H1 (cell line): ENCODE measurements at regions not wholly inside any gene's neighbourhood (a gene's known extent, or its start where the extent isn't known, plus 50 kb on each side); places are given as distances from the start of the nearest gene placed in this dataset.

Source experiments
- CTCF ChIA-PET: fragments of 300-600 bp; sonication (Branson Sonifier 250); formaldehyde crosslinking; loops from one replicate; lab custom pipeline; 2021; ENCODE audit not compliant: partially characterized antibody; lab: Charles Lee
- POLR2A ChIA-PET: fragments of 300-600 bp; sonication (Branson Sonifier 250); formaldehyde crosslinking; loops from one replicate; lab custom pipeline; 2021; ENCODE audit warnings: inconsistent platforms; ENCODE audit not compliant: partially characterized antibody; lab: Charles Lee
- DNase-seq, 2 experiments: peaks; one replicate each; pipeline versions ENCODE4 v3.0.0 to v3.0.0-alpha.2; 2010 to 2022; ENCODE audit warnings: low spot score in 2 of 2, low read depth in 1 of 2, mixed read lengths in 1 of 2
- FAIRE-seq: peaks from 2 replicates; lab custom pipeline; 2011; peaks lifted over from hg19 to GRCh38; lab: Jason Lieb, UNC
- H2AFZ ChIP-seq: 2 replicates; pipeline ENCODE4 v1.8.1; 2012; ENCODE audit warnings: low read length, inconsistent platforms
- H2AK5ac ChIP-seq: 2 replicates; pipeline ENCODE4 v1.6.1; 2013; ENCODE audit warnings: low read depth, low read length
- H2BK120ac ChIP-seq: replicated peaks from 2 replicates; pipeline ENCODE3; 2013; ENCODE audit warnings: low read depth, low read length, inconsistent platforms
- H2BK12ac ChIP-seq: 2 replicates; pipeline ENCODE4 v1.6.1; 2013; ENCODE audit warnings: low read depth, low read length
- H2BK15ac ChIP-seq: 2 replicates; pipeline ENCODE4 v1.6.1; 2013; ENCODE audit warnings: low read length
- H2BK20ac ChIP-seq: 2 replicates; pipeline ENCODE4 v1.6.1; 2013; ENCODE audit warnings: low read length
- H2BK5ac ChIP-seq: 2 replicates; pipeline ENCODE4 v1.6.1; 2013; ENCODE audit warnings: low read depth, low read length
- H3K14ac ChIP-seq: 2 replicates; pipeline ENCODE4 v1.6.1; 2013; ENCODE audit warnings: inconsistent platforms; ENCODE audit not compliant: insufficient read length
- H3K18ac ChIP-seq: 2 replicates; pipeline ENCODE4 v1.6.1; 2013; ENCODE audit warnings: low read length; ENCODE audit errors: extremely low read depth
- H3K23ac ChIP-seq: 2 replicates; pipeline ENCODE4 v1.6.1; 2013; ENCODE audit warnings: inconsistent platforms; ENCODE audit not compliant: insufficient read length
- H3K23me2 ChIP-seq: 2 replicates; pipeline ENCODE4 v1.6.1; 2013; ENCODE audit warnings: low read depth, low read length
- H3K27ac ChIP-seq: 2 replicates; pipeline ENCODE4 v1.6.1; 2011; ENCODE audit warnings: low read depth, low read length, inconsistent platforms
- H3K27me3 ChIP-seq, 4 experiments: replicated peaks in 1 of 4; 1 replicate in 1 of 4; 2 replicates in 3 of 4; pipeline versions ENCODE4 v1.6.1 to v1.8.1; 2011 to 2013; ENCODE audit warnings: low read length in 3 of 4, mild to moderate bottlenecking in 3 of 4, inconsistent platforms in 2 of 4, mixed read lengths in 2 of 4, moderate library complexity in 1 of 4; ENCODE audit not compliant: control insufficient read depth in 3 of 4, insufficient read depth in 3 of 4; ENCODE audit errors: extremely low read depth in 1 of 4
- H3K36me3 ChIP-seq, 4 experiments: 2 replicates each; pipeline versions ENCODE4 v1.6.1 to v1.8.1; 2011 to 2013; ENCODE audit warnings: mild to moderate bottlenecking in 4 of 4, low read length in 3 of 4, moderate library complexity in 2 of 4, control low read depth in 1 of 4, inconsistent platforms in 1 of 4; ENCODE audit not compliant: insufficient read depth in 4 of 4, control insufficient read depth in 2 of 4
- H3K4ac ChIP-seq: replicated peaks from 2 replicates; pipeline ENCODE3; 2013; ENCODE audit warnings: low read length, low read depth, mixed read lengths, inconsistent platforms; ENCODE audit not compliant: insufficient read length
- H3K4me1 ChIP-seq, 4 experiments: replicated peaks in 1 of 4; 1 replicate in 1 of 4; 2 replicates in 3 of 4; pipeline versions ENCODE4 v1.6.1 to v1.8.1; 2011 to 2013; ENCODE audit warnings: low read length in 3 of 4, inconsistent platforms in 2 of 4, mixed read lengths in 1 of 4; ENCODE audit not compliant: insufficient read depth in 4 of 4, control insufficient read depth in 3 of 4
- H3K4me2 ChIP-seq, 2 experiments: 2 replicates each; pipeline versions ENCODE4 v1.6.1 to v1.8.1; 2011 to 2013; ENCODE audit warnings: low read depth in 2 of 2, low read length in 2 of 2, control low read depth in 1 of 2, inconsistent platforms in 1 of 2, mild to moderate bottlenecking in 1 of 2; ENCODE audit not compliant: insufficient read depth in 1 of 2
- H3K4me3 ChIP-seq, 4 experiments: fragments of 200-600, 300-600 bp in 1 of 4; sonication (generic), shearing (Covaris generic), sonication (Bioruptor Twin) in 1 of 4; 2 replicates each; pipeline versions ENCODE4 v1.5.1 to v1.8.1; 2011 to 2016; ENCODE audit warnings: low read length in 4 of 4, low read depth in 3 of 4, control low read depth in 2 of 4, inconsistent platforms in 2 of 4, mild to moderate bottlenecking in 2 of 4, mixed read lengths in 1 of 4, moderate library complexity in 1 of 4; ENCODE audit not compliant: insufficient read depth in 2 of 4; ENCODE audit errors: extremely low read depth in 1 of 4
- H3K56ac ChIP-seq: replicated peaks from 2 replicates; pipeline ENCODE3; 2013; ENCODE audit warnings: low read depth, mild to moderate bottlenecking, mixed read lengths, low read length, inconsistent platforms; ENCODE audit not compliant: insufficient read length
- H3K79me1 ChIP-seq: 2 replicates; pipeline ENCODE4 v1.6.1; 2013; ENCODE audit warnings: low read depth, low read length, control low read depth
- H3K79me2 ChIP-seq, 2 experiments: 2 replicates each; pipeline versions ENCODE4 v1.6.1 to v1.8.1; 2012 to 2013; ENCODE audit warnings: low read length in 2 of 2, mild to moderate bottlenecking in 2 of 2, inconsistent platforms in 1 of 2; ENCODE audit not compliant: insufficient read depth in 2 of 2, control insufficient read depth in 1 of 2
- H3K9ac ChIP-seq, 4 experiments: replicated peaks in 1 of 4; 1 replicate in 1 of 4; 2 replicates in 3 of 4; pipeline versions ENCODE4 v1.6.1 to v1.8.1; 2011 to 2013; ENCODE audit warnings: low read depth in 3 of 4, low read length in 3 of 4, control low read depth in 2 of 4, mild to moderate bottlenecking in 2 of 4, moderate library complexity in 2 of 4, inconsistent platforms in 1 of 4; ENCODE audit errors: extremely low read depth in 1 of 4
- H3K9me3 ChIP-seq, 2 experiments: 2 replicates each; pipeline versions ENCODE4 v1.6.1 to v1.8.1; 2012 to 2013; ENCODE audit warnings: mild to moderate bottlenecking in 2 of 2, moderate library complexity in 2 of 2, control low read depth in 1 of 2, inconsistent platforms in 1 of 2, low read depth in 1 of 2, low read length in 1 of 2, mixed read lengths in 1 of 2; ENCODE audit not compliant: insufficient read depth in 2 of 2
- H4K20me1 ChIP-seq, 2 experiments: replicated peaks in 1 of 2; 2 replicates each; pipeline versions ENCODE3 to v1.8.1; 2011 to 2013; ENCODE audit warnings: inconsistent platforms in 2 of 2, low read length in 2 of 2, mild to moderate bottlenecking in 1 of 2; ENCODE audit not compliant: insufficient read depth in 2 of 2, control insufficient read depth in 1 of 2
- H4K5ac ChIP-seq: 2 replicates; pipeline ENCODE4 v1.6.1; 2013; ENCODE audit warnings: low read length, low read depth, mixed read lengths, inconsistent platforms; ENCODE audit not compliant: insufficient read length
- H4K8ac ChIP-seq: 2 replicates; pipeline ENCODE4 v1.8.0; 2013; ENCODE audit warnings: mild to moderate bottlenecking, moderate library complexity, low read length, inconsistent platforms; ENCODE audit not compliant: insufficient read depth; ENCODE audit errors: extremely low read depth
- H4K91ac ChIP-seq: replicated peaks from 2 replicates; pipeline ENCODE3; 2013; ENCODE audit warnings: low read length, mixed read lengths, inconsistent platforms; ENCODE audit not compliant: insufficient read length
- SIX5 ChIP-seq: IDR thresholded peaks from 2 replicates; pipeline ENCODE4 v1.6.1; 2011; ENCODE audit warnings: mild to moderate bottlenecking, low read depth, low read length
- WGBS, 2 experiments: shearing (Covaris generic) in 1 of 2; methylation state at CpG; one replicate each; pipeline versions ENCODE4 v1.1.6 to v1.1.7; 2013 to 2015; ENCODE audit warnings: low lambda C conversion rate in 2 of 2, mixed read lengths in 2 of 2, inconsistent platforms in 1 of 2, low coverage in 1 of 2, missing lambda C conversion rate in 1 of 2; ENCODE audit not compliant: insufficient replicate concordance in 2 of 2, insufficient coverage in 1 of 2, insufficient read length in 1 of 2; ENCODE audit errors: extremely low coverage in 1 of 2, missing lambda C conversion rate in 1 of 2; 5-methylcytosine and 5-hydroxymethylcytosine counted together
- TF ChIP-seq, protein P1 (sequence below): IDR thresholded peaks from 2 replicates; pipeline ENCODE4 v1.6.1; 2012; ENCODE audit warnings: inconsistent platforms

DNA sequence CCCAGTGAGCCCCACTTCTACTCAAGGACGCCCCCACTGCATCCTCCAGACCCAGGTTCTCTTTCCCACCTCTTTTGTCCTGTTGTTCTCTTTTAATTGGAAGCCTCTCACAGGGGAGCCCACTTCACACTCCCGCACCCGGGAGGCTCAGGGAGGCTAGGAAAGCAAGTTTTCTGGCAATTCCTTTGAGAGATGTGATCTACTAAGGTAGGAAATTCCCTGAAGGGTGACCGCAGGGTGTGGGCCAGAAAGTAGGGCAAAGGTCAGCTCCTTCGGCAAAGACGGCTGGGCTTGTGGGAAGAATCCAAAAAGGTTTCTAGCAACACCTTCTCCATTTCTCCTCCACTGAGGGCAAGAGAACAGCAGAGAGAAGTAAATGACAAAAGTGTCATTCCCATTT, 98.1 kb upstream of the PTPN1 start:
- 48% methylated on average over 6 of the region's 6 CpGs; no CpG with 5 or more reads in 1 of the 2 experiments for WGBS, 2 experiments
- Histone ChIP-seq H3K36me3 (no peaks in the 10 kb centered on the region), H3K23me2 (no peaks in the 10 kb centered on the region), H3K4me2 (peak overlapping the region; percentile 9 to 24; a peak in 2 of 4 replicates), H3K4me3 (no peak overlapping the region), H4K20me1 (no peaks in the 10 kb centered on the region), H2BK20ac (peak overlapping the region; percentile 66; the same call in 1 of the 2 replicates), H4K5ac (no peak overlapping the region), H3K14ac (no peak overlapping the region), H2AK5ac (0 out of 2 replicates have a peak overlapping the region, but pooled peaks have one; percentile 16), H4K91ac (no peak overlapping the region), H2AFZ (no peak overlapping the region), H4K8ac (no peak overlapping the region), H3K79me2 (no peaks in the 10 kb centered on the region), H2BK120ac (no peak overlapping the region), H2BK5ac (0 out of 2 replicates have a peak overlapping the region, but pooled peaks have one; percentile 44), H2BK15ac (no peak overlapping the region; the same call in 1 of the 2 replicates), H3K9ac (no peak overlapping the region; a peak in 1 of 7 replicates), H3K27ac (no peak overlapping the region), H3K27me3 (no peaks in the 10 kb centered on the region; a peak in 1 of 7 replicates)
- FAIRE-seq, result no peak
- CTCF ChIA-PET, result interaction anchor here (0.6 to 1.2 kb wide), 3 partner anchors 10 to 230 kb away, joined by 4 to 6 read pairs (median 4); no protein-coding TSS in a partner anchor
- TF ChIP-seq, protein P1, sequence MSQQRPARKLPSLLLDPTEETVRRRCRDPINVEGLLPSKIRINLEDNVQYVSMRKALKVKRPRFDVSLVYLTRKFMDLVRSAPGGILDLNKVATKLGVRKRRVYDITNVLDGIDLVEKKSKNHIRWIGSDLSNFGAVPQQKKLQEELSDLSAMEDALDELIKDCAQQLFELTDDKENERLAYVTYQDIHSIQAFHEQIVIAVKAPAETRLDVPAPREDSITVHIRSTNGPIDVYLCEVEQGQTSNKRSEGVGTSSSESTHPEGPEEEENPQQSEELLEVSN, result peak; percentile 27; the same call in 1 of the 2 replicates
- no peak for TF ChIP-seq SIX5
- TF ChIP-seq, all 59 proteins: peak for 1
- H3K56ac ChIP-seq, result no peak overlapping the region
- H3K18ac ChIP-seq, result peak overlapping the region; percentile 68
- H3K23ac ChIP-seq, result no peak overlapping the region
- peaks cover 10% of the 10 kb centered on the region in 2 experiments; a peak in 3 of 4 replicates for H3K9me3 ChIP-seq
- peaks cover 3 to 15% (median 7%) of the 10 kb centered on the region in 4 experiments; a peak in 6 of 7 replicates for H3K4me1 ChIP-seq
- H3K4ac ChIP-seq, result no peak overlapping the region
- POLR2A ChIA-PET, result interaction anchor here (1.5 kb wide), 1 partner anchor 9 kb away, joined by 4 read pairs; no protein-coding TSS in a partner anchor
- no peaks in the 10 kb centered on the region for H3K79me1 ChIP-seq
- H2BK12ac ChIP-seq, result 0 out of 2 replicates have a peak overlapping the region, but pooled peaks have one; percentile 50
- DNase-seq, result no peak
